AG04449 (cell line): ENCODE measurements at regions not wholly inside any gene's neighbourhood (a gene's known extent, or its start where the extent isn't known, plus 50 kb on each side); places are given as distances from the start of the nearest gene placed in this dataset.

ENCODE experiments used
- CTCF ChIA-PET: fragments of 350-600 bp; formaldehyde crosslinking; extraction: SDS; loops from one replicate; lab custom pipeline; 2021; ENCODE audit warnings: antibody characterized with exemption; lab: Yijun Ruan, JAX
- POLR2A ChIA-PET: fragments of 400-600, 350-600 bp; formaldehyde crosslinking; extraction: SDS; loops from one replicate; lab custom pipeline; 2020; ENCODE audit warnings: antibody characterized with exemption, inconsistent platforms; lab: Yijun Ruan, JAX
- DNase-seq: peaks from one replicate; pipeline ENCODE4 v3.0.0-alpha.2; 2010; ENCODE audit warnings: low read depth, low spot score
- H3K4me3 ChIP-seq: 2 replicates; pipeline ENCODE4 v1.5.1; 2011; ENCODE audit warnings: low read depth, mild to moderate bottlenecking, control low read depth, low read length
- CTCF ChIP-seq: IDR thresholded peaks from one replicate; pipeline ENCODE4 v1.5.1; 2011; ENCODE audit warnings: mild to moderate bottlenecking, moderate library complexity, low read length, control low read depth, inconsistent platforms; ENCODE audit not compliant: insufficient read depth; ENCODE audit errors: missing control alignments

DNA sequence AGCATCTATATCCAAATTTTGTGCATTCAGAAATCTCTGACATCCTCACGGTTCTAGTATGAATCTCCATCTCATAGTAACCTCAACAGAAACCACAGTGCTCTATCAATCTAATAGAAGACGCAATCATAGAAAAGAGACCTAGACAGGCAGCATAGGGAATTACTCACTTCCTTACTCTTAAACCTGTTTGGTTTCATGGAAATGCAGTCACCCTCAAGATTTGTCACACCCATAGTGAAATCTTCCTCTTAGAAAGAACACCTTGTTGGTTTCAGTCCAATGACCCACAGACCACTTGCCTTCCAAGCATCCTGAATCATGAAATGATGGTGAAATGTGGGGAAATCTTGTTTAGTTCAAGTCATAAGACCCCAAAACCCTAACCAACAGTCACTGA lies 166.1 kb upstream of the PRDM1 start:
- no peak overlapping the region for H3K4me3 ChIP-seq
- no peak for TF ChIP-seq CTCF
- POLR2A ChIA-PET: no interaction called here
- CTCF ChIA-PET: no interaction called here
- DNase-seq: no peak

DNA sequence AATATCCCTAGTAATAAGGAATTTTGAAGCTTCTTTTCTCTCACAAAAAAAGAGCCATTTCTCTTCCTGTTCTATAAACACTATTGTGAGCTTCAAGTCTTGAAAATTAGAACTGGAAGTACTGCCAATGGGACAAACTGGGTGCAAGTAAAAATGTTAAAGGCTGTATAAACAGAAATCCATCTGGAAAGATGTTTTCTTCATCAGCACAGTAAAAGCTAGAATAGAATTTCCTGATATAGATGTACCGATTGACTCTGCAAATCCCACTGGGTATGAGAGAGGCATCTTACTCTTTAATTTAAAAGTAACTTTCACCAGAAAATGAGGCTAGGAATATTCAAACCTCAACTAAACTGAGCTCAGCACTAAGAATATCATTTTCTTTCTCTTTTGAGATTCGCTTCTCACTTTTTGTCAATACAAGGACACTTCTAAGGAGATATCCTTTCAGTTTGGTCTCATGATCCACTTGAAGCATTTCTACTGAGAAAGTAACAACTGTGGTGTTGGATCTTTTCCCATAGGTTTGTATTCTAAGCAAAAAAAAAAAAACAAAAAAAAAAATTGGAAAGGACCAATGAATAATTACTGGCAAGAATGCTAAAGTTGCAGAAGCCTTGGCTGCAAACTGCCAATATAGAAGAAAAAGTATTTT lies 169.0 kb upstream of the PRDM1 start:
- TF ChIP-seq CTCF: no peak
- H3K4me3 ChIP-seq: no peak overlapping the region
- ChIA-PET POLR2A (no interaction called here), CTCF (no interaction called here)
- DNase-seq: no peak

DNA sequence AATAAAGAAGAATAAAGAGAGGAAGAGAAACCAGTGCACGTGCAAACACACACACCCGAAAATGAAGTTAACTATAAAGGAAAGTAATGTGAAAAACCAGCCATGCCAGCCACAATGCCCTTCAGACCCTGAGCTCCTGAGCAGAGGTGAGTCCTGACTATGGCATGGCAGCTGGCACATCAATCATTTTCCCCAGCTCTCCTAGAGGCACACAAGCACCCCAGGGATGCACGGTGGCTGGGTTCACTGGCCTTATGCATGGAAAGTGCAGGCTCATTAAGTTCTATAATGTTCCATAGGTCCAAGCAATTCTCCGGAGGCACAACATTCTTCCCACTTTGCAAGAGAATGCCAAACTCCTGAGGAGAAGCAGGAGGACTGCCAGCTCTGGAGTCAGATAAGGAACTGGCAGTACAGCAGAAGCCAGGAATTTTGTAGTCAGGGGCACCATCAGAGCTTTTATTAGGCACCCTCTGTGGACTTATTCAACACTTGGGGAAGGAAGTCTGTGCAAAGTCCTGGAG lies 175.0 kb upstream of the PRDM1 start:
- TF ChIP-seq CTCF: no peak
- no peak for DNase-seq
- H3K4me3 ChIP-seq: no peak overlapping the region
- POLR2A ChIA-PET: no interaction called here
- CTCF ChIA-PET: no interaction called here

DNA sequence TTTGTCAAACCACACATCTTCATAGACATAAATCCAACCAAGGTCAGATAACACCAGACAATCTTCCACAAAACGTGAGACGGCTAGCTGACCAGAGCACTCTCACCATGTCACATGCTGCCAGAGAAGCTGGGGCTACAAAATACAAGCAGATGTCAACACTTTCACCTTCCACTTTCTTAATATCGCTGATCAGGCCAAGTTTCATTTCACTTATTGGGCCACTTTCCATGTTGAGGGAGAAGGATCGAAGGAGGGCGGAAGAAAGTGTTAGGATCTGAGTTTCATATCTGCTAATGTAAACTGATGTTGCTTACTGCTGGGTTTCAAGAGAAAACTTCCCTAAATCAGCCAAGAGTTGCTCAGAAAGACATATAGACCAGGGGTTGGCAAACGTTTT lies 177.0 kb upstream of the PRDM1 start:
- CTCF ChIA-PET: no interaction called here
- POLR2A ChIA-PET: no interaction called here

GRCh38 chr6:105907991-105908390 lies 178.1 kb upstream of the PRDM1 start:
- no peak overlapping the region for H3K4me3 ChIP-seq
- POLR2A ChIA-PET: no interaction called here
- CTCF ChIA-PET: no interaction called here
- no peak for TF ChIP-seq CTCF
- DNase-seq: no peak

More for the DNA sequence above, 177.0 kb upstream of the PRDM1 start:
- no peak overlapping the region for H3K4me3 ChIP-seq
- TF ChIP-seq CTCF: no peak
- DNase-seq: no peak

DNA sequence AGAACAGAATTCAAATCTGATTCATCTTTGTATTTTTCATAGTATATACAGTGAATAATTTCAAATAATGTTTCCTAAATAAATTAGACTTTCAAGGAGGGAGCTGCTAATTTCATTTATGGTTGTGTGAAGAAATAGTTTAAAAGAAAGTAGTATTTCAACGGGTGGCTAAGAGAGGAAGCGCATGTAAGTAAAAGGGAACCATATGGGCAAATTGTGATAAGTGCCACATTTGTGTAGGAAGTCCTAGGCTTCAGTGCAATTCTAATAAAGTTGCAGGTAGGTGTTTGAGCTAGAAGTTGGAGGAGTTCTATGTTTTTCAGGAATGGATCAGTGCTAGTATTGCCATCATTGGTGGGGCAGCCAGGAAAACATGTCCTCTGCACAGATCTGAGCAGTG lies 178.8 kb upstream of the PRDM1 start:
- CTCF ChIA-PET: no interaction called here
- TF ChIP-seq CTCF: no peak
- no peak overlapping the region for H3K4me3 ChIP-seq
- no peak for DNase-seq
- POLR2A ChIA-PET: no interaction called here
